HEK293 (cell line): ENCODE measurements at regions not wholly inside any gene's neighbourhood (a gene's known extent, or its start where the extent isn't known, plus 50 kb on each side); places are given as distances from the start of the nearest gene placed in this dataset.

Experiments
- CTCF ChIA-PET: fragments of 350-600 bp; formaldehyde crosslinking; extraction: SDS; loops from one replicate; lab custom pipeline; 2021; ENCODE audit warnings: antibody characterized with exemption; lab: Yijun Ruan, JAX
- POLR2A ChIA-PET: fragments of 300-600 bp; formaldehyde crosslinking; extraction: SDS; loops from one replicate; lab custom pipeline; 2020; ENCODE audit warnings: antibody characterized with exemption, inconsistent platforms; lab: Yijun Ruan, JAX
- H3K27ac ChIP-seq: fragments of 200-500 bp; sonication (Bioruptor generic); 2 replicates; pipeline ENCODE4 v1.5.1; 2014; ENCODE audit warnings: low read depth, low read length, control low read depth, inconsistent platforms; ENCODE audit errors: extremely low read depth
- H3K36me3 ChIP-seq, 2 experiments: fragments of 200-500 bp in 1 of 2; sonication (Bioruptor generic) in 1 of 2; 1 replicate in 1 of 2; 2 replicates in 1 of 2; pipeline ENCODE4 v1.5.1; 2014 to 2017; ENCODE audit warnings: inconsistent platforms in 2 of 2, low read length in 2 of 2; ENCODE audit not compliant: control insufficient read depth in 2 of 2, insufficient read depth in 1 of 2
- H3K4me1 ChIP-seq: fragments of 200-500 bp; sonication (Bioruptor generic); 2 replicates; pipeline ENCODE4 v1.5.1; 2014; ENCODE audit warnings: mild to moderate bottlenecking, low read length, inconsistent platforms; ENCODE audit not compliant: control insufficient read depth, insufficient read depth
- H3K4me3 ChIP-seq: 2 replicates; pipeline ENCODE4 v1.5.1; 2011; ENCODE audit warnings: low read depth, mild to moderate bottlenecking, control low read depth, low read length, moderate library complexity
- H3K9me3 ChIP-seq: fragments of 200-500 bp; sonication (Bioruptor generic); 2 replicates; pipeline ENCODE4 v1.5.1; 2014; ENCODE audit warnings: low read depth, low read length, inconsistent platforms; ENCODE audit not compliant: control insufficient read depth, insufficient read depth
- EGR2 ChIP-seq: fragments of 450-650 bp; formaldehyde crosslinking; IDR thresholded peaks from 2 replicates; pipeline ENCODE4 v1.5.1; 2016; ENCODE audit warnings: low read depth, missing biosample characterization, missing genetic modification characterization
- KLF16 ChIP-seq: fragments of 450-650 bp; formaldehyde crosslinking; IDR thresholded peaks from 2 replicates; pipeline ENCODE4 v1.5.1; 2017; ENCODE audit warnings: missing biosample characterization, missing genetic modification characterization
- SCRT1 ChIP-seq: fragments of 450-650 bp; formaldehyde crosslinking; IDR thresholded peaks from 2 replicates; pipeline ENCODE4 v1.5.1; 2016; ENCODE audit warnings: missing biosample characterization, missing genetic modification characterization, borderline replicate concordance
- SP3 ChIP-seq: fragments of 450-650 bp; formaldehyde crosslinking; IDR thresholded peaks from 2 replicates; pipeline ENCODE4 v1.5.1; 2016; ENCODE audit warnings: missing biosample characterization, missing genetic modification characterization
- ZBTB1 ChIP-seq: fragments of 450-650 bp; formaldehyde crosslinking; IDR thresholded peaks from 2 replicates; pipeline ENCODE4 v1.5.1; 2016; ENCODE audit warnings: missing biosample characterization, missing genetic modification characterization
- ZNF112 ChIP-seq: fragments of 450-650 bp; formaldehyde crosslinking; IDR thresholded peaks from 2 replicates; pipeline ENCODE4 v1.5.0; 2017; ENCODE audit warnings: missing biosample characterization, missing genetic modification characterization
- ZNF146 ChIP-seq: fragments of 450-650 bp; formaldehyde crosslinking; IDR thresholded peaks from 2 replicates; pipeline ENCODE4 v1.5.1; 2016; ENCODE audit warnings: missing biosample characterization, missing genetic modification characterization
- ZNF157 ChIP-seq: fragments of 450-650 bp; formaldehyde crosslinking; IDR thresholded peaks from 2 replicates; pipeline ENCODE4 v1.5.1; 2016; ENCODE audit warnings: missing biosample characterization, missing genetic modification characterization
- ZNF274 ChIP-seq, 2 experiments: fragments of 200-500 bp in 1 of 2; fragments of 450-650 bp in 1 of 2; sonication (Bioruptor generic) in 1 of 2; formaldehyde crosslinking in 1 of 2; IDR thresholded peaks; 2 replicates each; pipeline versions ENCODE4 v1.5.1 to v1.6.1; 2014 to 2016; ENCODE audit warnings: borderline replicate concordance in 1 of 2, inconsistent platforms in 1 of 2, low read length in 1 of 2, missing biosample characterization in 1 of 2, missing genetic modification characterization in 1 of 2
- ZNF335 ChIP-seq: fragments of 450-650 bp; formaldehyde crosslinking; conservative IDR thresholded peaks from 2 replicates; pipeline ENCODE4 v1.5.1; 2016; ENCODE audit warnings: missing biosample characterization, missing genetic modification characterization
- ZNF426 ChIP-seq: fragments of 450-650 bp; formaldehyde crosslinking; IDR thresholded peaks from 2 replicates; pipeline ENCODE4 v1.5.1; 2017; ENCODE audit warnings: missing biosample characterization, missing genetic modification characterization, mild to moderate bottlenecking, inconsistent platforms, moderate library complexity
- ZNF510 ChIP-seq: fragments of 450-650 bp; formaldehyde crosslinking; IDR thresholded peaks from 2 replicates; pipeline ENCODE4 v1.5.1; 2018; ENCODE audit warnings: mild to moderate bottlenecking, missing genetic modification characterization, missing biosample characterization; ENCODE audit not compliant: insufficient replicate concordance
- ZNF513 ChIP-seq: fragments of 450-650 bp; IDR thresholded peaks from 2 replicates; pipeline ENCODE4 v1.5.1; 2018; ENCODE audit warnings: missing biosample characterization, missing genetic modification characterization
- ZNF549 ChIP-seq: fragments of 450-650 bp; IDR thresholded peaks from 2 replicates; pipeline ENCODE4 v1.5.1; 2018; ENCODE audit warnings: missing biosample characterization, missing genetic modification characterization, mild to moderate bottlenecking, inconsistent platforms, moderate library complexity
- ZNF596 ChIP-seq: fragments of 450-650 bp; IDR thresholded peaks from 2 replicates; pipeline ENCODE4 v1.5.0; 2018; ENCODE audit warnings: missing biosample characterization, mild to moderate bottlenecking, missing genetic modification characterization, moderate library complexity
- ZNF624 ChIP-seq: fragments of 450-650 bp; formaldehyde crosslinking; IDR thresholded peaks from 2 replicates; pipeline ENCODE4 v1.5.1; 2017; ENCODE audit warnings: missing biosample characterization, missing genetic modification characterization
- ZNF626 ChIP-seq: fragments of 450-650 bp; sonication (Bioruptor Pico); formaldehyde crosslinking; IDR thresholded peaks from 2 replicates; pipeline ENCODE4 v1.5.1; 2018; ENCODE audit warnings: missing biosample characterization, missing genetic modification characterization, inconsistent platforms
- ZNF629 ChIP-seq: fragments of 450-650 bp; formaldehyde crosslinking; IDR thresholded peaks from 2 replicates; pipeline ENCODE4 v1.5.1; 2017; ENCODE audit warnings: missing biosample characterization, missing genetic modification characterization
- ZNF664 ChIP-seq: fragments of 450-650 bp; formaldehyde crosslinking; IDR thresholded peaks from 2 replicates; pipeline ENCODE4 v1.5.1; 2016; ENCODE audit warnings: missing biosample characterization, missing genetic modification characterization
- ZNF76 ChIP-seq: fragments of 450-650 bp; formaldehyde crosslinking; IDR thresholded peaks from 2 replicates; pipeline ENCODE4; 2016; ENCODE audit warnings: low read depth, missing biosample characterization, missing genetic modification characterization, borderline replicate concordance
- ZNF768 ChIP-seq: fragments of 450-650 bp; formaldehyde crosslinking; IDR thresholded peaks from 2 replicates; pipeline ENCODE4 v1.5.1; 2018; ENCODE audit warnings: missing biosample characterization, mild to moderate bottlenecking, missing genetic modification characterization
- ZNF777 ChIP-seq: fragments of 450-650 bp; formaldehyde crosslinking; IDR thresholded peaks from 2 replicates; pipeline ENCODE4 v1.5.1; 2017; ENCODE audit warnings: missing biosample characterization, missing genetic modification characterization, borderline replicate concordance
- TF ChIP-seq, protein P1 (sequence below): fragments of 450-650 bp; formaldehyde crosslinking; IDR thresholded peaks from 2 replicates; pipeline ENCODE4 v1.5.1; 2017; ENCODE audit warnings: missing biosample characterization, mild to moderate bottlenecking, missing genetic modification characterization, moderate library complexity

DNA sequence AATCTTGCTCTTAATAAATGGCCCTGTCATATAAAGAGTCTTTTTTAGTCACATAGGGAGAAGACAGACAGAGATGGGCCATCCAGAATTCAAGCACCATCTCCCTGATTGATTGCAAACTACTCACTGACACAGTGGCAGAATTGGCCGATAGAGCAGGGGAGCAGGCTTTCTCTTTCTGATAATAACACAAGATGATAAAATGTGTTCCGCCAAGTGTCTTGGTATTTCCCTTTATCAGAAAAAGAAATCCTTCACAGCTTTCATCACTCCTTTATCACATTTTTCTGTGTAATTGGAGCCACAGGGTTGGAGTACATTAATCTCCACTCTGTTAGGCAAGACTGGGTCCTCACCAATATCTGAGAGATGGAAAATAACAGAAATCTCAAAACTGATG lies 406.0 kb downstream of the TMEM135 start:
- no peak for TF ChIP-seq SP3
- no peak for TF ChIP-seq ZNF513 (tag by site-specific recombination)
- no peak for TF ChIP-seq ZNF549 (tag by site-specific recombination)
- no peak for TF ChIP-seq ZNF76
- TF ChIP-seq ZNF629, result no peak
- TF ChIP-seq EGR2, result no peak
- TF ChIP-seq ZNF157 (tag by site-specific recombination), result no peak
- no peak for TF ChIP-seq ZNF112 (tag by site-specific recombination)
- TF ChIP-seq ZNF624 (tag by site-specific recombination), result no peak
- TF ChIP-seq ZNF664 (tag by site-specific recombination), result no peak
- TF ChIP-seq ZNF335 (tag by site-specific recombination), result no peak
- TF ChIP-seq, all 188 proteins: peak for 0
- Histone ChIP-seq H3K9me3 (no peaks in the 10 kb centered on the region), H3K4me1 (no peaks in the 10 kb centered on the region), H3K27ac (no peak overlapping the region), H3K36me3 (no peaks in the 10 kb centered on the region), H3K4me3 (no peak overlapping the region)
- ChIA-PET CTCF (no interaction called here), POLR2A (no interaction called here)

GRCh38 chr11:87440076-87440770 lies 402.5 kb downstream of the TMEM135 start:
- Histone ChIP-seq H3K27ac (no peak overlapping the region), H3K9me3 (no peaks in the 10 kb centered on the region), H3K4me3 (no peak overlapping the region), H3K36me3 (no peaks in the 10 kb centered on the region), H3K4me1 (no peaks in the 10 kb centered on the region)
- CTCF ChIA-PET, result interaction anchor here (1.5 kb wide), 1 partner anchor 88 kb away, joined by 3 read pairs; no protein-coding TSS in a partner anchor
- POLR2A ChIA-PET, result no interaction called here
- TF ChIP-seq ZNF146 (tag by site-specific recombination), result no peak

DNA sequence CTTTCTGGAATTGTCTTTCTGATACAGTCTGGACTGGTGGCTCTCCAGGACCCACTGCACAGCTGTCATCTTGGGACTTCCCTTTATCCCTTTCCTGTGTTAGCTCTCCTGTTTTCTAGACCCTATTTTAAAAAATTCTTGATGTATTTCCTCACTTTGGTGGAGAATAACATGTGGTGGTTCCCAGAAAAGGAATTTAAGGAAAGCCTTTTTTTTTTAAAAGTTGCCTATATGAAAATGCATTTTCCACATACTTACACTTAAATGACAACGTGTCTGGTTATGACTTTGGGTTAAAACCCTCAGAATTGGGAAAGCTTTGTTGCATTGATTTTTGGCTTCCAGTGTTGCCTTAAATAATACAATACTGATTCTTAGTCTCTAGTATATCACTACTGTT lies 400.7 kb downstream of the TMEM135 start:
- CTCF ChIA-PET, result no interaction called here

More for the DNA sequence above, 400.7 kb downstream of the TMEM135 start:
- Histone ChIP-seq H3K4me1 (no peaks in the 10 kb centered on the region), H3K27ac (no peak overlapping the region), H3K36me3 (no peaks in the 10 kb centered on the region), H3K9me3 (no peaks in the 10 kb centered on the region), H3K4me3 (no peak overlapping the region)
- TF ChIP-seq ZNF777 (tag by site-specific recombination) (no peak), ZBTB1 (no peak), ZNF426 (no peak), ZNF768 (tag by site-specific recombination) (no peak), ZNF274 (IDR thresholded peaks at IDR 0.05; ENCODE audit: low read length) (no peak), ZNF274 (tag by site-specific recombination; IDR thresholded peaks at IDR 0.05; ENCODE audit: borderline replicate concordance) (no peak), ZNF510 (tag by site-specific recombination) (no peak), SCRT1 (tag by site-specific recombination) (no peak), KLF16 (no peak), ZNF596 (tag by site-specific recombination) (no peak), ZNF626 (tag by site-specific recombination) (no peak)
- TF ChIP-seq, protein P1, sequence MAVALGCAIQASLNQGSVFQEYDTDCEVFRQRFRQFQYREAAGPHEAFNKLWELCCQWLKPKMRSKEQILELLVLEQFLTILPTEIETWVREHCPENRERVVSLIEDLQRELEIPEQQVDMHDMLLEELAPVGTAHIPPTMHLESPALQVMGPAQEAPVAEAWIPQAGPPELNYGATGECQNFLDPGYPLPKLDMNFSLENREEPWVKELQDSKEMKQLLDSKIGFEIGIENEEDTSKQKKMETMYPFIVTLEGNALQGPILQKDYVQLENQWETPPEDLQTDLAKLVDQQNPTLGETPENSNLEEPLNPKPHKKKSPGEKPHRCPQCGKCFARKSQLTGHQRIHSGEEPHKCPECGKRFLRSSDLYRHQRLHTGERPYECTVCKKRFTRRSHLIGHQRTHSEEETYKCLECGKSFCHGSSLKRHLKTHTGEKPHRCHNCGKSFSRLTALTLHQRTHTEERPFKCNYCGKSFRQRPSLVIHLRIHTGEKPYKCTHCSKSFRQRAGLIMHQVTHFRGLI, result no peak
- POLR2A ChIA-PET, result no interaction called here
